Keratinocyte (primary cell): ENCODE measurements at regions not wholly inside any gene's neighbourhood (a gene's known extent, or its start where the extent isn't known, plus 50 kb on each side); places are given as distances from the start of the nearest gene placed in this dataset.

Source experiments
- DNase-seq: peaks from one replicate; pipeline ENCODE4 v3.0.0-alpha.2; 2011; ENCODE audit warnings: low read depth, missing footprints, low spot score
- FAIRE-seq: peaks from 2 replicates; lab custom pipeline; 2011; peaks lifted over from hg19 to GRCh38; lab: Jason Lieb, UNC
- H2AFZ ChIP-seq: 2 replicates; pipeline ENCODE4 v1.6.0; 2012; ENCODE audit warnings: low read length, control low read depth, inconsistent platforms; ENCODE audit not compliant: control insufficient read depth
- H3K27ac ChIP-seq: 2 replicates; pipeline ENCODE4 v1.5.1; 2011; ENCODE audit warnings: low read length; ENCODE audit not compliant: control insufficient read depth, insufficient read depth
- H3K27me3 ChIP-seq: 3 replicates; pipeline ENCODE4 v1.6.0; 2011; ENCODE audit warnings: low read length; ENCODE audit not compliant: control insufficient read depth, insufficient read depth; ENCODE audit errors: extremely low read depth
- H3K36me3 ChIP-seq, 2 experiments: 2 replicates in 1 of 2; 3 replicates in 1 of 2; pipeline ENCODE4 v1.5.1; 2011; ENCODE audit warnings: low read length in 2 of 2, mild to moderate bottlenecking in 1 of 2; ENCODE audit not compliant: control insufficient read depth in 2 of 2, insufficient read depth in 2 of 2; ENCODE audit errors: extremely low read depth in 1 of 2
- H3K4me1 ChIP-seq: 3 replicates; pipeline ENCODE4 v1.5.1; 2011; ENCODE audit warnings: low read length; ENCODE audit not compliant: control insufficient read depth, insufficient read depth; ENCODE audit errors: extremely low read depth
- H3K4me2 ChIP-seq: 3 replicates; pipeline ENCODE4 v1.6.0; 2011; ENCODE audit warnings: low read depth, low read length; ENCODE audit not compliant: control insufficient read depth, insufficient read depth; ENCODE audit errors: extremely low read depth
- H3K4me3 ChIP-seq, 3 experiments: fragments of 200-600 bp in 1 of 3; sonication (generic) in 1 of 3; 2 replicates in 2 of 3; 3 replicates in 1 of 3; pipeline ENCODE4 v1.5.1; 2011 to 2016; ENCODE audit warnings: low read length in 3 of 3, mild to moderate bottlenecking in 3 of 3, control low read depth in 2 of 3, inconsistent platforms in 1 of 3, low read depth in 1 of 3, mixed read lengths in 1 of 3, mixed run types in 1 of 3, moderate library complexity in 1 of 3; ENCODE audit not compliant: control insufficient read depth in 2 of 3, insufficient read depth in 2 of 3; ENCODE audit errors: extremely low read depth in 1 of 3
- H3K79me2 ChIP-seq: 2 replicates; pipeline ENCODE4 v1.6.0; 2012; ENCODE audit warnings: low read length; ENCODE audit not compliant: control insufficient read depth, insufficient read depth
- H3K9ac ChIP-seq: 3 replicates; pipeline ENCODE4 v1.6.0; 2011; ENCODE audit warnings: low read length; ENCODE audit not compliant: control insufficient read depth, insufficient read depth; ENCODE audit errors: extremely low read depth
- H3K9me1 ChIP-seq: 3 replicates; pipeline ENCODE4 v1.6.0; 2011; ENCODE audit warnings: low read length; ENCODE audit not compliant: control insufficient read depth, insufficient read depth; ENCODE audit errors: extremely low read depth
- H3K9me3 ChIP-seq: 2 replicates; pipeline ENCODE4 v1.5.1; 2012; ENCODE audit warnings: low read depth, low read length; ENCODE audit not compliant: control insufficient read depth
- H4K20me1 ChIP-seq: 3 replicates; pipeline ENCODE4 v1.6.0; 2011; ENCODE audit warnings: low read length; ENCODE audit not compliant: control insufficient read depth, insufficient read depth; ENCODE audit errors: extremely low read depth
- CTCF ChIP-seq, 3 experiments: IDR thresholded peaks in 1 of 3; conservative IDR thresholded peaks in 1 of 3; optimal IDR thresholded peaks in 1 of 3; 2 replicates in 2 of 3; 3 replicates in 1 of 3; pipeline versions ENCODE3 to v1.5.1; 2011; ENCODE audit warnings: low read length in 3 of 3, mild to moderate bottlenecking in 3 of 3, moderate library complexity in 2 of 3, control low read depth in 1 of 3, inconsistent platforms in 1 of 3; ENCODE audit not compliant: insufficient read depth in 2 of 3; ENCODE audit errors: extremely low read depth in 1 of 3
- EZH2 ChIP-seq: IDR thresholded peaks from one replicate; pipeline ENCODE4 v1.6.1; 2012; ENCODE audit warnings: inconsistent platforms, mild to moderate bottlenecking, low read length, moderate library complexity
- dilution Hi-C: fragments of 300-500 bp; cut with MboI; formaldehyde crosslinking; loops from one replicate; pipeline ENCODE4 v1.7.0; 2020; ENCODE audit warnings: low sequenced_read_pairs; ENCODE audit not compliant: extremely low pct_ligation_motif_present

DNA sequence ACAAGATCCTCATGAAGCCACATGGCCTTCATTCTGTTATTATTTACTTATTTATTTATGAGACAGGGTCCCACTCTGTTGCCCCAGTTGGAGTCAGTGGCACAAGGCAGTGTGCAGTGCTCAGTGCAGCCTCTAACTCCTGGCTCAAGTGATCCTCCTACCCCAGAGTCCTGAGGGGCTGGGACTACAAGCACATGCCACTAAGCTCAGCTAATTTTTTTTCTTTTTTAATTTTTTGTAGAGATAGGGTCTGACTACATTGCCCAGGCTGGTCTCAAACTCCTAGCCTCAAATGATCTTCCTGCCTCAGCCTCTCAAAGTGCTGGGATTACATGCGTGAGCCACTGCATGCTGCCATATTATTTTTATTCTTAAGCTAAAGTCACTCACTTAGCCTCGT, 241.4 kb downstream of the UQCRFS1 start:
- TF ChIP-seq CTCF (optimal IDR thresholded peaks at IDR 0.05 in 1 of 3, IDR thresholded peaks at IDR 0.05 in 1 of 3, conservative IDR thresholded peaks at IDR 0.05 in 1 of 3; ENCODE audit: extremely low read depth in 1 of 3, insufficient read depth in 2 of 3, low read length in 3 of 3) (no peak), EZH2 (no peak)
- Histone ChIP-seq H3K79me2 (no peaks in the 10 kb centered on the region), H3K36me3 (no peaks in the 10 kb centered on the region), H4K20me1 (no peaks in the 10 kb centered on the region), H2AFZ (no peak overlapping the region), H3K9me3 (peaks cover 9% of the 10 kb centered on the region), H3K4me1 (no peaks in the 10 kb centered on the region), H3K4me3 (no peak overlapping the region), H3K9me1 (no peaks in the 10 kb centered on the region), H3K27me3 (no peaks in the 10 kb centered on the region), H3K4me2 (no peak overlapping the region), H3K27ac (no peak overlapping the region), H3K9ac (no peak overlapping the region)
- DNase-seq (no peak), FAIRE-seq (no peak)
- dilution Hi-C loops = no loop called here

- no peaks in the 10 kb centered on the region for H3K79me2 ChIP-seq
- H3K9ac ChIP-seq = no peak overlapping the region
- H3K27ac ChIP-seq = no peak overlapping the region
- no peaks in the 10 kb centered on the region for H3K4me1 ChIP-seq
- TF ChIP-seq CTCF (optimal IDR thresholded peaks at IDR 0.05 in 1 of 3, IDR thresholded peaks at IDR 0.05 in 1 of 3, conservative IDR thresholded peaks at IDR 0.05 in 1 of 3; ENCODE audit: extremely low read depth in 1 of 3, insufficient read depth in 2 of 3, low read length in 3 of 3) = no peak
- no peak for TF ChIP-seq EZH2
- H3K4me3 ChIP-seq = no peak overlapping the region
- H3K9me1 ChIP-seq = no peaks in the 10 kb centered on the region
- no peaks in the 10 kb centered on the region for H3K27me3 ChIP-seq
- no peaks in the 10 kb centered on the region for H3K36me3 ChIP-seq
- no peak overlapping the region for H2AFZ ChIP-seq
- dilution Hi-C loops = no loop called here
- H3K9me3 ChIP-seq = peaks cover 9% of the 10 kb centered on the region
- no peak overlapping the region for H3K4me2 ChIP-seq
- DNase-seq = no peak
- no peak for FAIRE-seq
- H4K20me1 ChIP-seq = no peaks in the 10 kb centered on the region
These were observed 241.9 kb downstream of the UQCRFS1 start for GRCh38 chr19:28971049-28971448.
